ENCODE measurements at regions not wholly inside any gene's neighbourhood (a gene's known extent, or its start where the extent isn't known, plus 50 kb on each side); places are given as distances from the start of the nearest gene placed in this dataset.

- Histone ChIP-seq H3K4me1 (ENCODE audit: insufficient read depth, low read length, poor library complexity, severe bottlenecking) (no peaks in the 10 kb centered on the region), H4K20me1 (ENCODE audit: insufficient read depth, low read length, poor library complexity, severe bottlenecking) (no peaks in the 10 kb centered on the region), H3K79me2 (ENCODE audit: insufficient read depth, low read length) (no peaks in the 10 kb centered on the region), H3K9me3 (ENCODE audit: insufficient read depth, low read depth, low read length) (no peaks in the 10 kb centered on the region), H3K36me3 (ENCODE audit: insufficient read depth, low read length) (no peaks in the 10 kb centered on the region), H3K9ac (ENCODE audit: low read depth, low read length, poor library complexity, severe bottlenecking) (no peak overlapping the region), H3K9me2 (replicated peaks; ENCODE audit: low read depth, low read length) (no peaks in the 10 kb centered on the region), H3K27me3 (ENCODE audit: insufficient read depth, low read length, poor library complexity, severe bottlenecking) (no peaks in the 10 kb centered on the region), H2AFZ (ENCODE audit: low read length) (no peak overlapping the region), H3K4me2 (ENCODE audit: low read depth, low read length, poor library complexity, severe bottlenecking) (no peak overlapping the region), H3F3A (ENCODE audit: low read depth) (no peaks in the 10 kb centered on the region), H3K4me3 (ENCODE audit: low read length, poor library complexity, severe bottlenecking) (no peak overlapping the region)
- TF ChIP-seq CTCF (conservative IDR thresholded peaks at IDR 0.05; ENCODE audit: low read length), result no peak
- TF ChIP-seq EZH2phosphoT487 (IDR thresholded peaks at IDR 0.05; ENCODE audit: borderline replicate concordance), result no peak
Observed at GRCh38 chr4:112975567-112976355, 73.7 kb upstream of the ANK2 start.

GRCh38 chr4:112978691-112979472, 70.6 kb upstream of the ANK2 start:
- no peaks in the 10 kb centered on the region for H3K36me3 ChIP-seq (ENCODE audit: insufficient read depth, low read length)
- TF ChIP-seq EZH2phosphoT487 (IDR thresholded peaks at IDR 0.05; ENCODE audit: borderline replicate concordance) (no peak), CTCF (conservative IDR thresholded peaks at IDR 0.05; ENCODE audit: low read length) (no peak)
- no peaks in the 10 kb centered on the region for H3K4me1 ChIP-seq (ENCODE audit: insufficient read depth, low read length, poor library complexity, severe bottlenecking)
- H3K4me2 ChIP-seq (ENCODE audit: low read depth, low read length, poor library complexity, severe bottlenecking), result no peak overlapping the region
- no peaks in the 10 kb centered on the region for H3K79me2 ChIP-seq (ENCODE audit: insufficient read depth, low read length)
- H3F3A ChIP-seq (ENCODE audit: low read depth), result no peaks in the 10 kb centered on the region
- no peak overlapping the region for H2AFZ ChIP-seq (ENCODE audit: low read length)
- H3K9ac ChIP-seq (ENCODE audit: low read depth, low read length, poor library complexity, severe bottlenecking), result no peak overlapping the region
- no peaks in the 10 kb centered on the region for H4K20me1 ChIP-seq (ENCODE audit: insufficient read depth, low read length, poor library complexity, severe bottlenecking)
- H3K9me2 ChIP-seq (replicated peaks; ENCODE audit: low read depth, low read length), result no peaks in the 10 kb centered on the region
- H3K9me3 ChIP-seq (ENCODE audit: insufficient read depth, low read depth, low read length), result no peaks in the 10 kb centered on the region
- no peaks in the 10 kb centered on the region for H3K27me3 ChIP-seq (ENCODE audit: insufficient read depth, low read length, poor library complexity, severe bottlenecking)
- H3K4me3 ChIP-seq (ENCODE audit: low read length, poor library complexity, severe bottlenecking), result no peak overlapping the region

- no peak overlapping the region for H3K9ac ChIP-seq (ENCODE audit: low read depth, low read length, poor library complexity, severe bottlenecking)
- H3K9me2 ChIP-seq (replicated peaks; ENCODE audit: low read depth, low read length), result no peaks in the 10 kb centered on the region
- H3K79me2 ChIP-seq (ENCODE audit: insufficient read depth, low read length), result no peaks in the 10 kb centered on the region
- no peaks in the 10 kb centered on the region for H3K27me3 ChIP-seq (ENCODE audit: insufficient read depth, low read length, poor library complexity, severe bottlenecking)
- H4K20me1 ChIP-seq (ENCODE audit: insufficient read depth, low read length, poor library complexity, severe bottlenecking), result no peaks in the 10 kb centered on the region
- TF ChIP-seq EZH2phosphoT487 (IDR thresholded peaks at IDR 0.05; ENCODE audit: borderline replicate concordance), result no peak
- no peak for TF ChIP-seq CTCF (conservative IDR thresholded peaks at IDR 0.05; ENCODE audit: low read length)
- H3K4me1 ChIP-seq (ENCODE audit: insufficient read depth, low read length, poor library complexity, severe bottlenecking), result no peaks in the 10 kb centered on the region
- H3K9me3 ChIP-seq (ENCODE audit: insufficient read depth, low read depth, low read length), result no peaks in the 10 kb centered on the region
- H3K4me3 ChIP-seq (ENCODE audit: low read length, poor library complexity, severe bottlenecking), result no peak overlapping the region
- H3K36me3 ChIP-seq (ENCODE audit: insufficient read depth, low read length), result no peaks in the 10 kb centered on the region
- H2AFZ ChIP-seq (ENCODE audit: low read length), result no peak overlapping the region
- H3F3A ChIP-seq (ENCODE audit: low read depth), result no peaks in the 10 kb centered on the region
- no peak overlapping the region for H3K4me2 ChIP-seq (ENCODE audit: low read depth, low read length, poor library complexity, severe bottlenecking)
Observed at GRCh38 chr4:112979881-112980421, 69.5 kb upstream of the ANK2 start.
